Epithelial cell of esophagus (primary cell): ENCODE measurements at regions not wholly inside any gene's neighbourhood (a gene's known extent, or its start where the extent isn't known, plus 50 kb on each side); places are given as distances from the start of the nearest gene placed in this dataset.

ENCODE experiments used
- DNase-seq: peaks from one replicate; pipeline ENCODE4 v3.0.0; 2010; ENCODE audit warnings: low read depth
- H3K4me3 ChIP-seq: 2 replicates; pipeline ENCODE4 v1.5.1; 2011; ENCODE audit warnings: mild to moderate bottlenecking, low read length, control low read depth
- CTCF ChIP-seq: IDR thresholded peaks from 2 replicates; pipeline ENCODE4 v1.5.1; 2011; ENCODE audit warnings: low read depth, mild to moderate bottlenecking, low read length, control low read depth, inconsistent platforms; ENCODE audit not compliant: insufficient read depth; ENCODE audit errors: missing control alignments

GRCh38 chr11:69986830-69987229 is 91.3 kb upstream of the ANO1 start:
- TF ChIP-seq CTCF = no peak
- no peak overlapping the region for H3K4me3 ChIP-seq

GRCh38 chr11:69992026-69992425 is 86.1 kb upstream of the ANO1 start:
- DNase-seq = no peak
- H3K4me3 ChIP-seq = no peak overlapping the region
- no peak for TF ChIP-seq CTCF

More at GRCh38 chr11:69986830-69987229, 91.3 kb upstream of the ANO1 start:
- no peak for DNase-seq

- peak; percentile 50 for DNase-seq
- TF ChIP-seq CTCF = no peak
- H3K4me3 ChIP-seq = no peak overlapping the region
Observed at GRCh38 chr11:69992943-69993694, 85.0 kb upstream of the ANO1 start.

GRCh38 chr11:69994810-69995209 is 83.3 kb upstream of the ANO1 start:
- H3K4me3 ChIP-seq = no peak overlapping the region
- no peak for TF ChIP-seq CTCF
- no peak for DNase-seq

GRCh38 chr11:69995697-69996096 is 82.4 kb upstream of the ANO1 start:
- TF ChIP-seq CTCF = no peak
- no peak for DNase-seq
- no peak overlapping the region for H3K4me3 ChIP-seq

- no peak for TF ChIP-seq CTCF
- DNase-seq = no peak
- H3K4me3 ChIP-seq = no peak overlapping the region
Observed at GRCh38 chr11:69996451-69996850, 81.7 kb upstream of the ANO1 start.

- no peak for TF ChIP-seq CTCF
- H3K4me3 ChIP-seq = no peak overlapping the region
- DNase-seq = no peak
Observed at GRCh38 chr11:69997352-69997751, 80.8 kb upstream of the ANO1 start.
